HG03432 (cell line): ENCODE measurements at regions not wholly inside any gene's neighbourhood (a gene's known extent, or its start where the extent isn't known, plus 50 kb on each side); places are given as distances from the start of the nearest gene placed in this dataset.
"Not testable (repeated sequence)": the region's sequence is repeated elsewhere in the genome, so short reads cannot be mapped to it uniquely, and the experiment has no call there.

Source experiments
- ATAC-seq: cut with Tn5 transposase; IDR thresholded peaks from one replicate; pipeline ENCODE4 v1.9.1; 2021; ENCODE audit warnings: mild to moderate bottlenecking, moderate library complexity; ENCODE audit not compliant: unreplicated experiment

DNA sequence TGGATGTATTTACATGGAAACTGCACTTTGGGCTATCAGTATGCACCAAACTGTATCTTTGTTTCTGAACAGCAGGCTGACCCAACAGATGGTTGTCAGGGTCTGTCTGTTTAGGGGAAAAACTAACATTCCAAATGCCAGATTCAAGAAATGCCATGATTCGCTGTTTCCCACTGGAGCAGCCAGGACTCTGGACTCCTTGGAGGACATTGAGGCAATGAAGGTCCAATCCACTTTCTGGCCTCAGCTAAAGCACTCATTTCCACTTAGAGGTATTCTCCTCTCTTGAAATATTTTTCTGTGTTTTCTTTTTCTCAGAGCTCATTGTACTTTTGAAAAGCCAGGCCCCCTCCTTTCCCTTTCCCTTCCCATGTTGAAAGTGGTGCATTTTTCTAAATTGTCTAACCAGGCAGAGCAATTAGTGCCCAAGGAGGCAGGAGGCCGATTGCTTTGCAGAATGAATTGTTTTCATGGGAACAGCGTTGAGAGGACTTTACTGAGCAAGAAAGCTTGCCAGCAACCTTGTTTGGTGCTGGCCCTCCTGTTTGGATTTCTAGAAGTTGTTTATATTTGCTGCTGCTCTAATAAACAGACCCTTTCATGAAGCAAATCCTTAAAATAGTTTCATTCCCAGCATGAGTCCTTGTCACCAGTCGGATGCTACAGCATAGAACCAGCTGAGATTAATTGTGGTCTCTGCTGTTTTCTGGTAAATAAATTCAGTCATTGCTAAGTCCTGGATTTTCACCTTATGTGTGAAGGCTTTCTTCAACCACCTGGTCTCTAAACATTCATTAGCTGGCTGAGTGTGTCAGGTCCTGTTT, 132.8 kb upstream of the TAF11L2 start:
- ATAC-seq, result no peak

DNA sequence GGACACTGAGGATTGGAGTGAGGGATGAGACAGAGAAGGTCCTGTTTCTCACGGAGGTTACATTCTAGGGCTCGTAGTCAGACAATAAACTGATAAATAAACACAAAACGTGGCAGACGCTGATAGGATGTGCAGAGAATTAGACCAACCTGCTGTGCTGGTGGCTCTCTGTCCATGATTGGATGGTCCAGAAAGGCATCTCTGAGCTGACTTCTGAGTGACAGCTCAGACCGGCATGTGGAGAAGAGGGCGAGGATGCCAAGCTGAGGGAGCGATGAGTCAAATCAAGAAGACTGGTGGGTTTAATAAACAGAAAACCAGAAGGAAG, 132.3 kb upstream of the TAF11L2 start:
- ATAC-seq, result no peak

DNA sequence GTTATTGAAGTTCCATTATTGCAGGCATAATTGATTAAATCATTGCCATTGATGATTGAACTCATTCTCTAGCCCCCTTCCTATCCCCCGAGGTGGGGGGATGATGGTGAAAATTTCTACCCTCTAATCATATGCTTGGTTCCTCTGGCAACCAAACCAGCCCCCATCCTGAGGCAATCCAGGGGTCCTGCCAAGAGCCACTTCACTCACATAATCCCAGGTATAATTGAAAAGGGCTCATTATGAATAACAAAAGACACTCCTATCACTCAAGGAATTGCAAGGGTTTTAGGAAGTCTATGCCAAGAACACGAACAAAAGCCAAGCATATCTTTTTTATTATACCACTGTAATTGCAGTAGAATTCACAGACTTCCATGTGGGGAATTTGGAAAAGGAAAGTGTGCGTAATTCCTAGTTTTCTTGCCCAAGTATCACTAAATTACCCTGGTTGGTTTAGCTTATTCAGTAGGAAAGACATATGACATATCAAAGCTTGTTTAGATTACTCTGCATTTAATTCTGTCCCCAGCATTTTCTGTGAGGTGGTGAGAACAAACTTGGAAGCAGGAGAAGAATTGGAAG, 130.7 kb upstream of the TAF11L2 start:
- ATAC-seq, result no peak

DNA sequence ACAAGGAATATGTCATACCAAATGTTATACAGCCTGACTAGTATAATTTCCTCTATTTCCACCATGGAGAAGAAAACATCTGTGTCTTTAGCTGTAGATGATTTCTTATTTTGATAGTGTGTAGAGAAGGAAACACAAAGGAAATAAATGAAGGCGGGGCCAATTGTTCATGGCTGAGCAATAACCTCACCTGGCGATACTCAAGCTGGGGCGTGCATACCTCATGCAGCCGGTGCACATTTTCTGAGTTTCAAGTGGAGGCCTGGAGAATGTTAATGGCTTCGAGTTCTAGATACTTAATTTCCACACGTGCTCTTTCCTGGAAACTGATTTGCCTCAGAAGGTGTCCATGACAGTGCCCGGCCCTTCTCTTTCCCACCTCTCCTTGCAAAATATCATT, 127.4 kb upstream of the TAF11L2 start:
- no peak for ATAC-seq

DNA sequence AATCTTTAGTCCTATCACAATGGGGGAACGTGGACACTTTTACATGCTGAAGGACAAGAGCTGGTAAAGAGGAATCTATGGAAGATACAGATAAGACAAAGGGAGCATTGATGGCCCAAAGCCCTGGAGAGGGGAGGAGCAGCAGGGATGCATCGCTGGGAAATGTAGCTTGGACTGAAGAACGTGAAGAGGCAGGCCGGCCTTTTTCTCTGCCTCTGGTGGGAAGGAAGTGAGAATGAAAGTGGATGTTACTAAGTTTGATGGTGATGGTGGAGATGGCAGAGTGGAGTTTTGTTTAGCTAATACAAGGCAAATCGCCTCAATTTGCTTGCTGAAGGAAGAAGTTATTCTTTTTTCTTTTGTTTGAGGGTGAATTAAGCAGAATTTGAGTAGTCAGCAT, 124.6 kb upstream of the TAF11L2 start:
- no peak for ATAC-seq

DNA sequence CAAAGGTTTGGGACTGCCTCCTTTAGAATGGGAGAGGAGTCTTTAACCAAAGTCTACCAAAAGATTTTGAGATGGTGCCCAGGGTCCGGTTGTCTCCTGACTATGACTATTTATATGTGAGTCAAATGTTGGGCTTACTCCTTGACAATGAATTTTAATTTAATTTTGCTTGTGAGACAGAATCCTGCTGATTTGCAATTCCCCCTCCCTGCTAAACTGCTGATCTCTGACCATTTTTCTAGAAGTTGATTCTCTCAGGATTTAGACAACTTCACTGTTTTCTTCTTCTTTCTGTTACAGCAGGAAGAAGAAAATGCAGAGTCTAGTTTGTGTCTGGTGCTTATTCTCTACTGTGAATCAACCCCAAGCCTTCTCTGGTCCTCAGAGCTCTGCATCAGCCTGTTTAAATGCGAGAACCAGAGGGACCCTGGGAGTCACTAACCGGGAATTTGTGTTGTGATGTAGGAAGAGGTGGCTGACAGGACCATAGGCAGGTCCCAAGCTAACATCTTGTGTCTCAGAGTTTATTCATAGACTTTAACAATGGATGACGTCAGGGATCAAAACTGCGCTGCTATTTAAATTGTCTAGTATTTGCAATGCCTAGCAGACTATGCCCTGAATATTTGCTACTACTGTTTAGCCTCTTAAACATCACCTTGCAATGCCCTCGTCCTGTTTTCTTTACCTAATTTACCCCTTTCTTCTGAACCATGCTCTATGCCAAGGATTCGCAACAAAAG, 124.0 kb upstream of the TAF11L2 start:
- no peak for ATAC-seq

DNA sequence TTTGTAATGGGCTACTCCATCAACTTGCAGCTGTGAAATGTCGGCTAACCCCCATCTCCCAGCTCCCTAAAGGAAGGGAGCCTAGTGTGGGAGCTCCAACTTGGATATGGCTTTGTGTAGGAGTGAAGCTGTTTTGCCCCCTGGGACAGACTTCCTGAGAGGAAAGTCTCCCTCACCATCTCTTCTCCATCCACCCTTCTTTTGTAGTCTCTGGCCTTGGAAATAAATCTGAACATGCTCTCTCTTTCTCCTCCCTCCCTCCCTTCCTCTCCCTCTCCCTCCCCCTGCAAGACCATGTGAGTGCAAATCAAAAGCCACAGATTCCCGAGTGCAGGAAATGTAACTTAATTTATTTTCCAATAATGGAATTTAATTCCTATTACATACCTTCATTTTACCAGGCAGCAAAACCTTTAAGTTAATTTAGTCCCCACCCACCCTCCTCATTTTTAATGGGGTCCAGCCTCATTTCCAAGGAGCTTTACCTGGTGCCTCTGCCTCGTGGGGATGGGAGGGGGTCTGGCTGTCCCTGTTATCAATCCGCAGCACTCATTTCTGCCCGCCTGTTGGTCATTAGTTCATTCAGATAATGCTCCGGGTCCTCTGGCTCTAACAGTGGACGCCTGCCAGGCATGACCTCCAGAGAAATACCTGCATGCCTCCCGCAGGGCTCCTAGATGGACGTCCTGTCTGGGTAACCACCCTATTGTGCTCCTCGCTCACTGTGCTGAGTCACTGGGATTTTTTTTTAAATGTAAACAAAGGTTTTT, 122.9 kb upstream of the TAF11L2 start:
- no peak for ATAC-seq

DNA sequence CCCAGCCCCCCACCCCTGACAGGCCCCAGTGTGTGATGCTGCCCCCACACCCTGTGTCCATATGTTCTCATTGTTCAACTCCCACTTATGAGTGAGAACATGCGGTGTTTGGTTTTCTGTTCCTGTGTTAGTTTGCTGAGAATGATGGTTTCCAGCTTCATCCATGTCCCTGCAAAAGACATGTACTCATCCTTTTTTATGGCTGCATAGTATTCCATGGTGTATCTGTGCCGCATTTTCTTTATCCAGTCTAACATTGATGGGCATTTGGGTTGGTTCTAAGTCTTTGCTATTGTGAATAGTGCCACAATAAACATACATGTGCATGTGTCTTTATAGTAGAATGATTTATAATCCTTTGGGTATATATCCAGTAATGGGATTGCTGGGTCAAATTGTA, 122.1 kb upstream of the TAF11L2 start:
- not testable (repeated sequence) for ATAC-seq

DNA sequence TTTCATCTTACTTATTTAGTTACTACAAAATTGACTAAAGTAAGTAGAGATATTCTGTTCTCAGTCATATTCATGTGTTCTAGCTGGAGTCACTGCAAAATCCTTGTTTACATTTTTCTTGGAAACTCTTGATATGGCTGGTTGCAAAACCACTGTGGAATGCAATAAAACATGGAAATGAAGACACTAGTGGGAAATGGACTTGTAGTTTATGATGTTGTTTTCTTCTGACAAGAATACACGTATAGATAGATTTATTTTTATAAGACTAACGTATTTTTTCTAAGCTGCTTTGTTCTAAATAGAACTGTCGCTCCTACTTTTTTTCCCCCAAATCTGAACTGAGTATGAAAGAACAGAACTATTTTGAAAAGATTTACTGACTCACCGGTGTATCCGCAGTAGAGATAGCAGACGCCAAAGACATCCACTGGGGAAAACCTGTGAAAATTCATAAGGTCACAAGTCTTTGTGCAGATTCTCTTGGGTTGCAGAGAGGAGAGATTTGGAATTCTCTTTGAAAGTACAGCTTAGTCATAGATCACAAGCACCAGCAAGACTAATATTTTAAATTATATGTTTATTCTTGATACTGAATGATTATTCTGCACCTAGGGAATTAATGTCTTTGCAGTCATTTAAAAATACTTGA, 119.6 kb upstream of the TAF11L2 start:
- no peak for ATAC-seq

DNA sequence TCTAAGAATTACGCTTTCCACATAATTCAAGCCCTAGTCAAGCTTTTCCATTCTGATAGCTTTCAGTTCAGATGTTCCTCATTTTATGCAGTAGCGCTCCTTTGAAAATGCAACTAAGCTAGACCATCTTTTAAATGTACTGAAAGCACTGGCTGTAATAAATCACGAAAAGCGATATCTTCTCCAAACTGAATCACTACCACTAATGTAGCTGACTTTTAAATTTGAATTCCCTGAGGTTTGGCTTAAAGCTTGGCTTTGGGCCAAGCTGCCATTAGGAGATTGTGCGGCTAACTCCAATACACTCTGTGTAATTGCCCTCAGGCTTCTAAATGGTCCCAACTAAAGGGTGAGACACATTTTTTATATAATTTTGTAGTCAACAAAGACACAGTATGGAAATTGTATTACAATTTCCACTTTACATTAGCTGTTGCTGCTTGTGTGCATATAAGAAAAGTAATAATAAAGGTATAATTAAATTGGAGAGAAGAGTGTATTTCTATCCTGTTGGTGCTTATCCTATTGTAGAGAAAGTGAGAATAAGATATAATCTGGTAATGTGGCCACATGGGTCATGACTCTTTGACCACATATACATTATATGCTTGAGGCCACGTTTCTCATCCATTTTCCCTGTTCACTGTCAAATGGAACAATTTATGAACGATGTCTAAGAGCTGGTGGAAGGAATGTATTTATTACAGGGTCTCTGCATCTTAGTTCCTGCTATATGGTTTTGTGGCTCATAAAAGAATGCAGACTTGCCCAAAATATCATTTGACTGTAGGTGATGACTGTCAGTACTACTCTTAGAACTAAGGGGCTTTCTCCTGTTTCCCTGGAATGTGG, 118.7 kb upstream of the TAF11L2 start:
- ATAC-seq, result no peak

DNA sequence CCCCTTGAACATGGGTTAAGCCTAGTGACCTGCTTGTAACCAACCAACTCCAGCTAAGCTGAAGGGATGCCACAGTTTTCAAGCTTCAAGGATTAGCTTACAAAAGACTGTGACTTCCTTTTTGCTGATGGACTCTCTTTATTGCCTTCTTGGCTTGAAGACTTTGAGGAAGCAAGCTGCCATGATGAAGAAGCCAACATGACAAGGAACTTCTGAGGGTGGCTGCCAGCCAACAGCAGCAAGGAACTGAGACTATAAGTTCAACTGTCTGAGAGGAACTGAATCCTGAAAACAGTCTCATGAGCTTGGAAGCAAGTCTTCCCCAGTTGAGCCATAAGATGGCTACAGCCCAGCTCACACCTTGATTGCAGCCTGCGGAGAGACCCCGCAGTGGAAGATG, 116.1 kb upstream of the TAF11L2 start:
- ATAC-seq, result no peak

DNA sequence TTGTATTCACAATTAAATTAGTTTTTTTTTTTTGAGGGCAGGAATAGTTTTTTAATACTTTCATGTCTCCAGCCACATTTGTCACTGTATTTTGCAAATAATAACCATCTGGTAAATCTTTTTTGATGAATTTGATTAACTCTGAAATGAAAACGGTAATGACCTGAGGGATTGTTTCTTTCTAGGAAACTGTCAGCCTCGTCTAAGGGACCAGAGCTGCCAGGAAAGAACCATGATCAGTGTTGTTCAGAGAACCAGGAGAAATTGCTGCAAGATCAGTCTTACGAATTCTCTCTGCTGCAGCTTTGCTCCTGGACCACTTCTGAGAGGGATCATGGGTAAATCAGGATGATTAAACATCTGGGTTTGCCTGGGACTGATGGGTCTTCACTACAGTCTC, 114.5 kb upstream of the TAF11L2 start:
- no peak for ATAC-seq

DNA sequence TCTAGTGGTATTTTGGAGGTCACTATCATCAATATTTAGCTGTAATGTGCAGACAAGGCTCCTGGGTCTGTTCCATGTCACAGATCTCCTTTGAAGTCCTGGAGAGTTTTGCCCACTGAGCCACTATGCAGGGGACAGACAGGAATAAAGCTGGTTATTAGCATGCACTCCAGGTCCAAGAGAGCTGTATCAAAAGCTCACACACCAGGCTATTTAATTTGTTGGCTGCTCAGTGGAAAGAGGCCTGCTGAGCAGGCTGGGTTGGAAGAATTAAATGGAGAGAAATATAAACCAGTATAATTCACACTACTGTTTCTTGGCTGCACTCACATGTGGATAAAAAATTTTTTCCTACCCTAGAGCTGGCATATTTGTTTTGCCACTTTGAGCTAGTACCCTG, 113.8 kb upstream of the TAF11L2 start:
- ATAC-seq, result no peak

DNA sequence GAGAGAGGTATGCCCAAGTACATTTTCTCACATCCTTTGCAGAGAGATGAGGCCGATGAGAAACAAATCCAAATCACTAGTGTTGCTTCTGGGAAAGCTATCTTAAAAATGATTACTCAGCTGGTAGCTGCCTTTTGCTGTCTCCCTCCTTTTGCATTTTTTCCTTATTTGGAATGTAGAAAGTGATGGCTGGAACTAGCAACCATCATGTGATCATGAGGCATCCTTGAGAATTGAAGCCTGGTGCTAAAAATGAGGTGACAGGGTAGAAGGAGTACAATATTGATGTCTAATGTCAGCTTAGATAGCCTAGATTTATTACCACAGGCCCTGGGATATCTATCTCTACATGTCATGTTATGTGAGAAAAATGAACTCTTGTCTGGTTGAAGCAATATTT, 109.3 kb upstream of the TAF11L2 start:
- no peak for ATAC-seq

DNA sequence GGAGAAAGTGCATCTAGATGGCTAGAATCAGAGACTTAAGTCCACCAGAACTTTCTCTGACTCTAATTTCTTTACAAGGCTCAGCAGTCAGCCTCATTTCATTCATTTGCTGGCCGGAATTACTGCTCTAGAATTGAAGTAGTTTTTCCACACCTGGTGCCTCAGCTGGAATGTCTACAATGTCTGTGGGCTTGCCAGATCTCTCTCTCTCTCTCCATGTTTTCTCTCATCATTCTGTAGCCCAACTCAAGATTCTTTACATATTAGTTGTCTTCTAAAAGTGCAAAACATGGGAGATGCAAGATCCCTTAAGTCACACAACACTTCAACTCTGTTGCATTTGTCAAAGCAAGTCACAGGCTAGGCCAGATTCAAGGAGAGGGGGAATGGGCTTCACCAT, 103.9 kb upstream of the TAF11L2 start:
- no peak for ATAC-seq

DNA sequence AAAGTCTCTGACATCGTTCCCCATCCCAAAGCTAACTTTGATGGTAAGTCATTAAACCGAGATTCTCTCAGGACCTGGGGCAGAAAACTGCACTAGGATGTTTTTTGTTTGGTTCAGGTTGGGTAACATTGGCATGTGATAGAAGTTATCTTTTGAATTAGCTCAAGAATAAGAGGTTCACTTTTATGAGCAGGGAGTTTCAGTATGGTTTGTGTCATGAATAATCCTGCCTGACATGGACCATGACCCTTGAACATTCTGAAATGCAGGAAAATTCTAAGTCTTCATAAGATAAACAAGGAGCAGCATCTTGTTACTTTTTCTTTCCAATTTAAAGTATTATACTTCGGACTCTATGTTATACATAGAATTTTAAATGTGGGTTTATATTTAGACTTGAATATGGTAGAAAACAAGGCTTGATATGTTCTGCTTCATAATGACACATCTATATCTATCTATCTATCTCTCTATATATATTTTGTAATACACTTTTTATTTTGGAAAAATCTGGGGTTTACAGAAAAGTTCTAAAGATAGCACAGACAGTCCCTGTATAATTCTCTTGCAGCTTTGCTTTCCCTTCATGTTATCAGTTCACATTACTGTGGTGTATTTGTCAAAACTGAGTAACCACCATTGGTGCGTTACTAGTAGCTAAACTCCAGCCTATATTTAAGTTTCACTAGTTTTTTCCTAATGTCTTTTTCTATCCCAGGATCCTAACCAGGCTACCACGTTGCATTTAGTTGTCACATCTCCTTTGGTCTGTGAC, 102.7 kb upstream of the TAF11L2 start:
- no peak for ATAC-seq

DNA sequence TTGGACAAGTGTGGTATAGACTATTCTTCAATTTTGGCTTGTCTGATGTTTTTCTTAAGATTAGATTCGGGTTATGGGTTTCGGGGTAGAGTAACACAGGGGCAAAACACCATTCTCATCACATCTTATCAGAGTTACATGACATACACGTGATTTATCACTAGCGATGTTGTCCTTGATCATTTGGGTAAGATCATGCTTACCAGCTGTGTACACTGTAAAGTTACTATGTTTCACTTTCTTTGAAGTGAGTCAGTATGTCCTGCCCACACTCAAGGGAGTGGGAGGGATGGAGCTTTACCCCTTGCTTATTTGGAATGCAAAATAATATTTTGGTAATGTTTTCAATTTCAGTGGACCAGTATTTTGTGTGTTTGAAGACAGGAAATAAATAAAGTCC, 101.8 kb upstream of the TAF11L2 start:
- ATAC-seq, result no peak

DNA sequence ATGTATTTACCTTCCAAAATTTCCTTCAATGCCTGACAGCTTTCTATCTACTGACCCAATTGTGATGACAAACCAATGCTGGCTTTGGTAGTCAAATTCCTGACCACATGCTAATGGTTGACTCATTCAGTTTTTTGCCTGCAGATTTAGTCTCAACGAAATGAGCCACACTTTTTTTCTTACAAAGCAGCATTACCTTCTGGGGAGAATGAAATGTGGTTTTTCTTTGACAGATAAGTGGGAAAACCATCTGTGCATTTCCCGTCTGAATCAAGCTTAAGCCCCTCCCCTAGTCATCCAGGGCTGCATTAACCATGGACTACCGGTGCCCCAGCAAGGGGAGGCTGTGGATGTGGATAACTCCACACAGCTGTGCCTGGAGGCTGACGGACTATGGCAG, 99.6 kb upstream of the TAF11L2 start:
- no peak for ATAC-seq
